H1 (cell line): ENCODE measurements at regions not wholly inside any gene's neighbourhood (a gene's known extent, or its start where the extent isn't known, plus 50 kb on each side); places are given as distances from the start of the nearest gene placed in this dataset.

Experiments used
- CTCF ChIA-PET: fragments of 300-600 bp; sonication (Branson Sonifier 250); formaldehyde crosslinking; loops from one replicate; lab custom pipeline; 2021; ENCODE audit not compliant: partially characterized antibody; lab: Charles Lee
- POLR2A ChIA-PET: fragments of 300-600 bp; sonication (Branson Sonifier 250); formaldehyde crosslinking; loops from one replicate; lab custom pipeline; 2021; ENCODE audit warnings: inconsistent platforms; ENCODE audit not compliant: partially characterized antibody; lab: Charles Lee
- DNase-seq, 2 experiments: peaks; one replicate each; pipeline versions ENCODE4 v3.0.0 to v3.0.0-alpha.2; 2010 to 2022; ENCODE audit warnings: low spot score in 2 of 2, low read depth in 1 of 2, mixed read lengths in 1 of 2
- FAIRE-seq: peaks from 2 replicates; lab custom pipeline; 2011; peaks lifted over from hg19 to GRCh38; lab: Jason Lieb, UNC
- H2AFZ ChIP-seq: 2 replicates; pipeline ENCODE4 v1.8.1; 2012; ENCODE audit warnings: low read length, inconsistent platforms
- H2AK5ac ChIP-seq: 2 replicates; pipeline ENCODE4 v1.6.1; 2013; ENCODE audit warnings: low read depth, low read length
- H2BK120ac ChIP-seq: replicated peaks from 2 replicates; pipeline ENCODE3; 2013; ENCODE audit warnings: low read depth, low read length, inconsistent platforms
- H2BK12ac ChIP-seq: 2 replicates; pipeline ENCODE4 v1.6.1; 2013; ENCODE audit warnings: low read depth, low read length
- H2BK15ac ChIP-seq: 2 replicates; pipeline ENCODE4 v1.6.1; 2013; ENCODE audit warnings: low read length
- H2BK20ac ChIP-seq: 2 replicates; pipeline ENCODE4 v1.6.1; 2013; ENCODE audit warnings: low read length
- H2BK5ac ChIP-seq: 2 replicates; pipeline ENCODE4 v1.6.1; 2013; ENCODE audit warnings: low read depth, low read length
- H3K14ac ChIP-seq: 2 replicates; pipeline ENCODE4 v1.6.1; 2013; ENCODE audit warnings: inconsistent platforms; ENCODE audit not compliant: insufficient read length
- H3K18ac ChIP-seq: 2 replicates; pipeline ENCODE4 v1.6.1; 2013; ENCODE audit warnings: low read length; ENCODE audit errors: extremely low read depth
- H3K23ac ChIP-seq: 2 replicates; pipeline ENCODE4 v1.6.1; 2013; ENCODE audit warnings: inconsistent platforms; ENCODE audit not compliant: insufficient read length
- H3K23me2 ChIP-seq: 2 replicates; pipeline ENCODE4 v1.6.1; 2013; ENCODE audit warnings: low read depth, low read length
- H3K27ac ChIP-seq: 2 replicates; pipeline ENCODE4 v1.6.1; 2011; ENCODE audit warnings: low read depth, low read length, inconsistent platforms
- H3K27me3 ChIP-seq, 4 experiments: replicated peaks in 1 of 4; 1 replicate in 1 of 4; 2 replicates in 3 of 4; pipeline versions ENCODE4 v1.6.1 to v1.8.1; 2011 to 2013; ENCODE audit warnings: low read length in 3 of 4, mild to moderate bottlenecking in 3 of 4, inconsistent platforms in 2 of 4, mixed read lengths in 2 of 4, moderate library complexity in 1 of 4; ENCODE audit not compliant: control insufficient read depth in 3 of 4, insufficient read depth in 3 of 4; ENCODE audit errors: extremely low read depth in 1 of 4
- H3K36me3 ChIP-seq, 4 experiments: 2 replicates each; pipeline versions ENCODE4 v1.6.1 to v1.8.1; 2011 to 2013; ENCODE audit warnings: mild to moderate bottlenecking in 4 of 4, low read length in 3 of 4, moderate library complexity in 2 of 4, control low read depth in 1 of 4, inconsistent platforms in 1 of 4; ENCODE audit not compliant: insufficient read depth in 4 of 4, control insufficient read depth in 2 of 4
- H3K4ac ChIP-seq: replicated peaks from 2 replicates; pipeline ENCODE3; 2013; ENCODE audit warnings: low read length, low read depth, mixed read lengths, inconsistent platforms; ENCODE audit not compliant: insufficient read length
- H3K4me1 ChIP-seq, 4 experiments: replicated peaks in 1 of 4; 1 replicate in 1 of 4; 2 replicates in 3 of 4; pipeline versions ENCODE4 v1.6.1 to v1.8.1; 2011 to 2013; ENCODE audit warnings: low read length in 3 of 4, inconsistent platforms in 2 of 4, mixed read lengths in 1 of 4; ENCODE audit not compliant: insufficient read depth in 4 of 4, control insufficient read depth in 3 of 4
- H3K4me2 ChIP-seq, 2 experiments: 2 replicates each; pipeline versions ENCODE4 v1.6.1 to v1.8.1; 2011 to 2013; ENCODE audit warnings: low read depth in 2 of 2, low read length in 2 of 2, control low read depth in 1 of 2, inconsistent platforms in 1 of 2, mild to moderate bottlenecking in 1 of 2; ENCODE audit not compliant: insufficient read depth in 1 of 2
- H3K4me3 ChIP-seq, 4 experiments: fragments of 200-600, 300-600 bp in 1 of 4; sonication (generic), shearing (Covaris generic), sonication (Bioruptor Twin) in 1 of 4; 2 replicates each; pipeline versions ENCODE4 v1.5.1 to v1.8.1; 2011 to 2016; ENCODE audit warnings: low read length in 4 of 4, low read depth in 3 of 4, control low read depth in 2 of 4, inconsistent platforms in 2 of 4, mild to moderate bottlenecking in 2 of 4, mixed read lengths in 1 of 4, moderate library complexity in 1 of 4; ENCODE audit not compliant: insufficient read depth in 2 of 4; ENCODE audit errors: extremely low read depth in 1 of 4
- H3K56ac ChIP-seq: replicated peaks from 2 replicates; pipeline ENCODE3; 2013; ENCODE audit warnings: low read depth, mild to moderate bottlenecking, mixed read lengths, low read length, inconsistent platforms; ENCODE audit not compliant: insufficient read length
- H3K79me1 ChIP-seq: 2 replicates; pipeline ENCODE4 v1.6.1; 2013; ENCODE audit warnings: low read depth, low read length, control low read depth
- H3K79me2 ChIP-seq, 2 experiments: 2 replicates each; pipeline versions ENCODE4 v1.6.1 to v1.8.1; 2012 to 2013; ENCODE audit warnings: low read length in 2 of 2, mild to moderate bottlenecking in 2 of 2, inconsistent platforms in 1 of 2; ENCODE audit not compliant: insufficient read depth in 2 of 2, control insufficient read depth in 1 of 2
- H3K9ac ChIP-seq, 4 experiments: replicated peaks in 1 of 4; 1 replicate in 1 of 4; 2 replicates in 3 of 4; pipeline versions ENCODE4 v1.6.1 to v1.8.1; 2011 to 2013; ENCODE audit warnings: low read depth in 3 of 4, low read length in 3 of 4, control low read depth in 2 of 4, mild to moderate bottlenecking in 2 of 4, moderate library complexity in 2 of 4, inconsistent platforms in 1 of 4; ENCODE audit errors: extremely low read depth in 1 of 4
- H3K9me3 ChIP-seq, 2 experiments: 2 replicates each; pipeline versions ENCODE4 v1.6.1 to v1.8.1; 2012 to 2013; ENCODE audit warnings: mild to moderate bottlenecking in 2 of 2, moderate library complexity in 2 of 2, control low read depth in 1 of 2, inconsistent platforms in 1 of 2, low read depth in 1 of 2, low read length in 1 of 2, mixed read lengths in 1 of 2; ENCODE audit not compliant: insufficient read depth in 2 of 2
- H4K20me1 ChIP-seq, 2 experiments: replicated peaks in 1 of 2; 2 replicates each; pipeline versions ENCODE3 to v1.8.1; 2011 to 2013; ENCODE audit warnings: inconsistent platforms in 2 of 2, low read length in 2 of 2, mild to moderate bottlenecking in 1 of 2; ENCODE audit not compliant: insufficient read depth in 2 of 2, control insufficient read depth in 1 of 2
- H4K5ac ChIP-seq: 2 replicates; pipeline ENCODE4 v1.6.1; 2013; ENCODE audit warnings: low read length, low read depth, mixed read lengths, inconsistent platforms; ENCODE audit not compliant: insufficient read length
- H4K8ac ChIP-seq: 2 replicates; pipeline ENCODE4 v1.8.0; 2013; ENCODE audit warnings: mild to moderate bottlenecking, moderate library complexity, low read length, inconsistent platforms; ENCODE audit not compliant: insufficient read depth; ENCODE audit errors: extremely low read depth
- H4K91ac ChIP-seq: replicated peaks from 2 replicates; pipeline ENCODE3; 2013; ENCODE audit warnings: low read length, mixed read lengths, inconsistent platforms; ENCODE audit not compliant: insufficient read length
- CBX8 ChIP-seq: fragments of 300-800, 300-1000 bp; sonication (generic); IDR thresholded peaks from 2 replicates; pipeline ENCODE4 v1.7.1; 2016; ENCODE audit warnings: low read depth, low read length, borderline replicate concordance
- CEBPB ChIP-seq: IDR thresholded peaks from 2 replicates; pipeline ENCODE4 v1.6.1; 2012; ENCODE audit warnings: low read depth, low read length
- FOSL1 ChIP-seq: IDR thresholded peaks from 2 replicates; pipeline ENCODE4 v1.6.1; 2011; ENCODE audit warnings: mild to moderate bottlenecking, low read depth, low read length, moderate library complexity; ENCODE audit not compliant: insufficient read depth
- NANOG ChIP-seq: IDR thresholded peaks from 2 replicates; pipeline ENCODE4 v1.6.1; 2011; ENCODE audit warnings: low read length, low read depth, mild to moderate bottlenecking, inconsistent platforms; ENCODE audit not compliant: insufficient read depth, poor library complexity, severe bottlenecking
- POU5F1 ChIP-seq: IDR thresholded peaks from 2 replicates; pipeline ENCODE4 v1.6.1; 2011; ENCODE audit warnings: low read depth, mild to moderate bottlenecking, low read length, moderate library complexity
- SIN3A ChIP-seq, 2 experiments: IDR thresholded peaks in 1 of 2; conservative IDR thresholded peaks in 1 of 2; 2 replicates each; pipeline ENCODE4 v1.6.1; 2011 to 2012; ENCODE audit warnings: low read length in 2 of 2, improper control_type of control experiment in 1 of 2, low read depth in 1 of 2, mild to moderate bottlenecking in 1 of 2
- TAF7 ChIP-seq: optimal IDR thresholded peaks from 2 replicates; pipeline ENCODE3; 2011; ENCODE audit warnings: low read depth, mild to moderate bottlenecking, inconsistent platforms, low read length, moderate library complexity, borderline replicate concordance

GRCh38 chrX:14380044-14380443, 149.3 kb upstream of the GLRA2 start:
- H3K79me1 ChIP-seq = no peaks in the 10 kb centered on the region
- ChIA-PET POLR2A (no interaction called here), CTCF (no interaction called here)
- H2AK5ac ChIP-seq = no peak overlapping the region
- no peak for DNase-seq
- no peak overlapping the region for H4K91ac ChIP-seq
- H3K56ac ChIP-seq = no peak overlapping the region
- H2BK12ac ChIP-seq = no peak overlapping the region
- no peak overlapping the region for H3K9ac ChIP-seq
- H3K14ac ChIP-seq = no peak overlapping the region
- H2BK20ac ChIP-seq = no peak overlapping the region
- no peaks in the 10 kb centered on the region for H3K79me2 ChIP-seq
- H3K4me1 ChIP-seq = no peaks in the 10 kb centered on the region
- H3K4me2 ChIP-seq = no peak overlapping the region
- no peak overlapping the region for H4K5ac ChIP-seq
- no peak overlapping the region for H2BK5ac ChIP-seq
- no peaks in the 10 kb centered on the region for H3K27me3 ChIP-seq
- no peak overlapping the region for H2AFZ ChIP-seq
- H3K23ac ChIP-seq = no peak overlapping the region
- no peak overlapping the region for H3K4ac ChIP-seq
- H4K8ac ChIP-seq = no peak overlapping the region
- no peak for FAIRE-seq
- H3K27ac ChIP-seq = no peak overlapping the region
- H3K23me2 ChIP-seq = no peaks in the 10 kb centered on the region
- TF ChIP-seq FOSL1 (no peak), TAF7 (no peak), POU5F1 (no peak), CEBPB (no peak), SIN3A (conservative IDR thresholded peaks at IDR 0.05 in 1 of 2, IDR thresholded peaks at IDR 0.05 in 1 of 2; ENCODE audit: low read depth in 1 of 2, low read length in 2 of 2) (no peak), NANOG (no peak), CBX8 (no peak)
- TF ChIP-seq, all 59 proteins: peak for 0
- no peak overlapping the region for H3K4me3 ChIP-seq
- H2BK120ac ChIP-seq = no peak overlapping the region
- no peak overlapping the region for H2BK15ac ChIP-seq
- no peaks in the 10 kb centered on the region for H3K36me3 ChIP-seq
- H3K18ac ChIP-seq = no peak overlapping the region
- H3K9me3 ChIP-seq = no peaks in the 10 kb centered on the region
- H4K20me1 ChIP-seq = no peaks in the 10 kb centered on the region
